IPS-15b (cell line): ENCODE measurements at regions not wholly inside any gene's neighbourhood (a gene's known extent, or its start where the extent isn't known, plus 50 kb on each side); places are given as distances from the start of the nearest gene placed in this dataset.

Source experiments
- H3K27me3 ChIP-seq: one replicate; pipeline ENCODE4 v1.6.1; 2013; ENCODE audit warnings: low read length; ENCODE audit not compliant: control insufficient read depth, insufficient read depth
- H3K36me3 ChIP-seq: one replicate; pipeline ENCODE4 v1.6.1; 2013; ENCODE audit warnings: low read length; ENCODE audit not compliant: control insufficient read depth, insufficient read depth
- H3K4me1 ChIP-seq: one replicate; pipeline ENCODE4 v1.6.1; 2013; ENCODE audit warnings: mild to moderate bottlenecking, low read length; ENCODE audit not compliant: control insufficient read depth, insufficient read depth
- H3K4me3 ChIP-seq: one replicate; pipeline ENCODE4 v1.5.1; 2013; ENCODE audit warnings: low read depth, low read length
- H3K9ac ChIP-seq: one replicate; pipeline ENCODE4 v1.6.1; 2013; ENCODE audit warnings: low read depth, mild to moderate bottlenecking, low read length
- H3K9me3 ChIP-seq: one replicate; pipeline ENCODE4 v1.6.1; 2013; ENCODE audit warnings: mild to moderate bottlenecking, low read length; ENCODE audit not compliant: control insufficient read depth, insufficient read depth

- no peak overlapping the region for H3K9ac ChIP-seq
- no peak overlapping the region for H3K4me3 ChIP-seq
- no peaks in the 10 kb centered on the region for H3K36me3 ChIP-seq
- no peaks in the 10 kb centered on the region for H3K9me3 ChIP-seq
- H3K4me1 ChIP-seq: no peaks in the 10 kb centered on the region
- H3K27me3 ChIP-seq: no peaks in the 10 kb centered on the region
Observed at GRCh38 chr12:97989366-97989940, 525.9 kb upstream of the TMPO start.

GRCh38 chr12:97994746-97995484, 520.5 kb upstream of the TMPO start:
- Histone ChIP-seq H3K9ac (no peak overlapping the region), H3K4me1 (no peaks in the 10 kb centered on the region), H3K4me3 (no peak overlapping the region), H3K9me3 (no peaks in the 10 kb centered on the region), H3K27me3 (no peaks in the 10 kb centered on the region), H3K36me3 (no peaks in the 10 kb centered on the region)

- no peaks in the 10 kb centered on the region for H3K27me3 ChIP-seq
- no peak overlapping the region for H3K4me3 ChIP-seq
- no peaks in the 10 kb centered on the region for H3K9me3 ChIP-seq
- no peaks in the 10 kb centered on the region for H3K4me1 ChIP-seq
- no peaks in the 10 kb centered on the region for H3K36me3 ChIP-seq
- no peak overlapping the region for H3K9ac ChIP-seq
Observed at GRCh38 chr12:97995559-97995958, 519.8 kb upstream of the TMPO start.

- no peak overlapping the region for H3K9ac ChIP-seq
- no peaks in the 10 kb centered on the region for H3K27me3 ChIP-seq
- H3K36me3 ChIP-seq: no peaks in the 10 kb centered on the region
- H3K9me3 ChIP-seq: no peaks in the 10 kb centered on the region
- H3K4me3 ChIP-seq: no peak overlapping the region
- H3K4me1 ChIP-seq: no peaks in the 10 kb centered on the region
Observed at GRCh38 chr12:98001430-98001829, 514.0 kb upstream of the TMPO start.

GRCh38 chr12:98002887-98003493, 512.4 kb upstream of the TMPO start:
- no peak overlapping the region for H3K9ac ChIP-seq
- no peaks in the 10 kb centered on the region for H3K4me1 ChIP-seq
- no peaks in the 10 kb centered on the region for H3K9me3 ChIP-seq
- H3K36me3 ChIP-seq: no peaks in the 10 kb centered on the region
- H3K4me3 ChIP-seq: no peak overlapping the region
- H3K27me3 ChIP-seq: no peaks in the 10 kb centered on the region

- H3K27me3 ChIP-seq: no peaks in the 10 kb centered on the region
- no peak overlapping the region for H3K4me3 ChIP-seq
- H3K4me1 ChIP-seq: no peaks in the 10 kb centered on the region
- no peaks in the 10 kb centered on the region for H3K9me3 ChIP-seq
- H3K9ac ChIP-seq: no peak overlapping the region
- H3K36me3 ChIP-seq: no peaks in the 10 kb centered on the region
Observed at GRCh38 chr12:98007963-98008362, 507.4 kb upstream of the TMPO start.

- Histone ChIP-seq H3K36me3 (no peaks in the 10 kb centered on the region), H3K9ac (no peak overlapping the region), H3K4me1 (no peaks in the 10 kb centered on the region), H3K4me3 (no peak overlapping the region), H3K27me3 (no peaks in the 10 kb centered on the region), H3K9me3 (no peaks in the 10 kb centered on the region)
Observed at GRCh38 chr12:98013560-98013959, 501.8 kb upstream of the TMPO start.

GRCh38 chr12:98018836-98019235, 496.6 kb upstream of the TMPO start:
- Histone ChIP-seq H3K4me1 (no peaks in the 10 kb centered on the region), H3K9ac (no peak overlapping the region), H3K36me3 (no peaks in the 10 kb centered on the region), H3K9me3 (no peaks in the 10 kb centered on the region), H3K4me3 (no peak overlapping the region), H3K27me3 (no peaks in the 10 kb centered on the region)

GRCh38 chr12:98020376-98020775, 495.0 kb upstream of the TMPO start:
- H3K9ac ChIP-seq: no peak overlapping the region
- H3K36me3 ChIP-seq: no peaks in the 10 kb centered on the region
- H3K27me3 ChIP-seq: no peaks in the 10 kb centered on the region
- H3K4me3 ChIP-seq: no peak overlapping the region
- no peaks in the 10 kb centered on the region for H3K4me1 ChIP-seq
- no peaks in the 10 kb centered on the region for H3K9me3 ChIP-seq

- no peak overlapping the region for H3K4me3 ChIP-seq
- H3K27me3 ChIP-seq: no peaks in the 10 kb centered on the region
- no peaks in the 10 kb centered on the region for H3K36me3 ChIP-seq
- no peaks in the 10 kb centered on the region for H3K9me3 ChIP-seq
- no peaks in the 10 kb centered on the region for H3K4me1 ChIP-seq
- no peak overlapping the region for H3K9ac ChIP-seq
Observed at GRCh38 chr12:98022961-98023360, 492.4 kb upstream of the TMPO start.

- H3K4me1 ChIP-seq: no peaks in the 10 kb centered on the region
- H3K27me3 ChIP-seq: no peaks in the 10 kb centered on the region
- H3K4me3 ChIP-seq: no peak overlapping the region
- H3K9ac ChIP-seq: no peak overlapping the region
- H3K36me3 ChIP-seq: no peaks in the 10 kb centered on the region
- peaks cover 4% of the 10 kb centered on the region for H3K9me3 ChIP-seq
Observed at GRCh38 chr12:98037401-98038140, 477.8 kb upstream of the TMPO start.
